ENCODE measurements at regions not wholly inside any gene's neighbourhood (a gene's known extent, or its start where the extent isn't known, plus 50 kb on each side); places are given as distances from the start of the nearest gene placed in this dataset.

DNA sequence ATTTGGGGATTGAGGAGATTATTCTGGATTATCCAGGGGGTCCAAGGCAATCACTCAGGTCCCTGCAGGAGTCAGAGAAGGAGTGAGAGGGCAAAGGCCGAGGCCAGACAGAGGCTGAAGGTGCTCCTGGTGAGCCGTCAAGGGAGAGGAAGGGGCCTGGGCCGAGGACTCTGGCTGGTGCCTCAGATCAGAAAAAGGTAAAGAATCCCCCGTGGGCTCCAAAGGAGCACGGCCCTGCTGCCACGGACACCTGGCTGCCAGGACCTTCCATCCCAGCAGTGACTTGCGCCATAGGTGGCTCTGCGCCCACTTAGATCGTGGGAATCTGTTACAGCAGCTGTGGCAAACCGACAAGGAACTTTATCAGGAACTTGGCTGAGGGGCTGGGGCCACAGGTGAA is 374.8 kb upstream of the MYT1L start:
- Histone ChIP-seq H3K27me3 (no peaks in the 10 kb centered on the region), H3K9me3 (ENCODE audit: low read depth) (no peaks in the 10 kb centered on the region), H3K4me1 (peaks cover 20% of the 10 kb centered on the region), H3K4me2 (no peak overlapping the region), H2AFZ (replicated peaks) (no peak overlapping the region), H3K4me3 (no peak overlapping the region), H3K36me3 (no peaks in the 10 kb centered on the region), H3K27ac (no peak overlapping the region), H3K79me2 (ENCODE audit: low read depth) (no peaks in the 10 kb centered on the region), H4K20me1 (ENCODE audit: low read depth) (no peaks in the 10 kb centered on the region), H3K9ac (no peak overlapping the region), H3F3A (ENCODE audit: low read depth) (no peaks in the 10 kb centered on the region)
- Mint-ChIP-seq H3K4me3 (peak overlapping the region; percentile 27), H3K27ac (peak overlapping the region; percentile 37), H3K4me1 (peaks cover 42% of the 10 kb centered on the region), H3K36me3 (no peaks in the 10 kb centered on the region), H3K9me3 (no peaks in the 10 kb centered on the region), H3K27me3 (ENCODE audit: insufficient read depth, low read depth) (peaks cover 28% of the 10 kb centered on the region)
- DNase-seq (ENCODE audit: low spot score): no peak
- TF ChIP-seq EZH2phosphoT487 (IDR thresholded peaks at IDR 0.05): no peak
- TF ChIP-seq EZH2 (IDR thresholded peaks at IDR 0.05): no peak
- TF ChIP-seq, protein P1, sequence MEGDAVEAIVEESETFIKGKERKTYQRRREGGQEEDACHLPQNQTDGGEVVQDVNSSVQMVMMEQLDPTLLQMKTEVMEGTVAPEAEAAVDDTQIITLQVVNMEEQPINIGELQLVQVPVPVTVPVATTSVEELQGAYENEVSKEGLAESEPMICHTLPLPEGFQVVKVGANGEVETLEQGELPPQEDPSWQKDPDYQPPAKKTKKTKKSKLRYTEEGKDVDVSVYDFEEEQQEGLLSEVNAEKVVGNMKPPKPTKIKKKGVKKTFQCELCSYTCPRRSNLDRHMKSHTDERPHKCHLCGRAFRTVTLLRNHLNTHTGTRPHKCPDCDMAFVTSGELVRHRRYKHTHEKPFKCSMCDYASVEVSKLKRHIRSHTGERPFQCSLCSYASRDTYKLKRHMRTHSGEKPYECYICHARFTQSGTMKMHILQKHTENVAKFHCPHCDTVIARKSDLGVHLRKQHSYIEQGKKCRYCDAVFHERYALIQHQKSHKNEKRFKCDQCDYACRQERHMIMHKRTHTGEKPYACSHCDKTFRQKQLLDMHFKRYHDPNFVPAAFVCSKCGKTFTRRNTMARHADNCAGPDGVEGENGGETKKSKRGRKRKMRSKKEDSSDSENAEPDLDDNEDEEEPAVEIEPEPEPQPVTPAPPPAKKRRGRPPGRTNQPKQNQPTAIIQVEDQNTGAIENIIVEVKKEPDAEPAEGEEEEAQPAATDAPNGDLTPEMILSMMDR (IDR thresholded peaks at IDR 0.05): no peak

DNA sequence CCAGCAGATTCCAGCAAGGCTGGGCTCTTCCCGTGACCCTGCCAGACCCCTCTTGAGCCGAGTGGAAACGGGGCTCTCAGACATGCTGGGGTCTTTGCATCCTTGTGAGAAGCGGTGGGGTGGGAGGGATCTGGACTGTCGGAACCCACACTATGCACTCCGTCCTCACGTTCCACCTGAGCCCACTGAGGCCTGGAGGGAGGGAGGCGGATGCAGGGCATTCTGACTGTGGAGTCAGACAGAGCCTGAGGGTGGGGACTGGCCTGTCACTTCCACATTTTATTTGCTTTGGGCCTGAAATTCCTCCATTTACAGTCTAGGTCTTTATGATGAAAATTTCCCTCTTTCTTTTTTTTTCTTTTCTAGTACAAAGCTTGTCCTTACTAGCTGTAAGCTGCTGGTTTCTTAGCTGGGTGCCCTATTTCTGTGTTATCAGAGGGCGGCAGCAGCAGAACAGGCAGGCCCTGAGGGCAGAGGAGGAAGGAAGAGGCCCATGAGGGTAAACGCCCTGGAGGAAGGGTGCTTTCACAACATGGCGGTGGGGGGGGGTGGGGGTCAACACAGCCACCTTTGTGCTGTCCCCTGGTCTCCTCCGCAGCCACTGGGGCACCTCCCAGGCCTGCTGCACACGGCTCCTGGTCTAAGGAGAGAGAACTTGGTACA is 373.5 kb upstream of the MYT1L start:
- H2AFZ ChIP-seq (replicated peaks): no peak overlapping the region
- no peaks in the 10 kb centered on the region for H3K9me3 Mint-ChIP-seq
- no peaks in the 10 kb centered on the region for H3K36me3 ChIP-seq
- peaks cover 56% of the 10 kb centered on the region for H3K4me1 Mint-ChIP-seq
- no peak overlapping the region for H3K4me3 Mint-ChIP-seq
- no peak overlapping the region for H3K4me2 ChIP-seq
- H3K27me3 ChIP-seq: no peaks in the 10 kb centered on the region
- TF ChIP-seq, protein P1 (IDR thresholded peaks at IDR 0.05): no peak
- no peak overlapping the region for H3K9ac ChIP-seq
- H3K36me3 Mint-ChIP-seq: no peaks in the 10 kb centered on the region
- no peak overlapping the region for H3K4me3 ChIP-seq
- H3F3A ChIP-seq (ENCODE audit: low read depth): no peaks in the 10 kb centered on the region
- peaks cover 29% of the 10 kb centered on the region for H3K27me3 Mint-ChIP-seq (ENCODE audit: insufficient read depth, low read depth)
- H3K27ac Mint-ChIP-seq: no peak overlapping the region
- H4K20me1 ChIP-seq (ENCODE audit: low read depth): no peaks in the 10 kb centered on the region
- H3K79me2 ChIP-seq (ENCODE audit: low read depth): no peaks in the 10 kb centered on the region
- peaks cover 23% of the 10 kb centered on the region for H3K4me1 ChIP-seq
- DNase-seq (ENCODE audit: low spot score): no peak
- H3K9me3 ChIP-seq (ENCODE audit: low read depth): no peaks in the 10 kb centered on the region
- H3K27ac ChIP-seq: no peak overlapping the region

DNA sequence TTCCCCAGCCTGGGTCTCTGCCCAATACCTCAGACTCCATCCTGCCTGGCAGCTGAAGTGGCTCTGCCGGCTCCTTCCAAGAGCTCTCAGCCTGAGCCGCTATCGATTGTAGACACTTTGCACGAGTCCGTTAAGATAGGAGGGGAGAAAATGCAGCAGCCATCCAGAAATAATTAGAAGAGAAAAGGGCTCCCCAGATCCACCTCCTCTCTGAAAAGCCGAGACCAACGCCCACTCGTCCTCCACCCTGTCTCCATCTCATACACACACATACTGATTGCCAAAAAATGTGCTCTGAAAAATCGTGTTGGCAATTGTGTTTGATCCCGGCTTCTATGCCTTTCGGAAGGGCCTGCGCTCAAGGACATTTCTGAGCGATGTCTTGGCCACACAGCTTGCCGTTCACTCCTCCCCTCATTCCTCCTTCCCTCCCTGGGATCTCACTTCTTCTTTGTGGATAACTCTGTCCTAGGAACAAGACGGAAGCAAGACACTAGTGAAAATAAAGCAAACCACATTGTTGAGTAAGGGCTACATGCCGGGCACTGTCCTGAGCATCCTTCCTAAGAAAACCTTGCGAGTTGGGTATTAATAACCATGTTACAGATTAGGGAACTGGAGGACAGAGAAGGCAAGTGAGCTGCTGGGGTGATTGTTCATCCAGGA is 372.8 kb upstream of the MYT1L start:
- no peaks in the 10 kb centered on the region for H3K9me3 Mint-ChIP-seq
- DNase-seq (ENCODE audit: low spot score): peak; percentile 21
- Histone ChIP-seq H3K4me1 (peaks cover 30% of the 10 kb centered on the region), H2AFZ (replicated peaks) (no peak overlapping the region), H3K9me3 (ENCODE audit: low read depth) (no peaks in the 10 kb centered on the region), H3K4me3 (no peak overlapping the region), H3K27me3 (no peaks in the 10 kb centered on the region), H3K9ac (no peak overlapping the region), H3K27ac (no peak overlapping the region), H4K20me1 (ENCODE audit: low read depth) (no peaks in the 10 kb centered on the region), H3K79me2 (ENCODE audit: low read depth) (no peaks in the 10 kb centered on the region), H3K4me2 (peak overlapping the region; percentile 4), H3K36me3 (no peaks in the 10 kb centered on the region), H3F3A (ENCODE audit: low read depth) (no peaks in the 10 kb centered on the region)
- H3K4me1 Mint-ChIP-seq: peaks cover 61% of the 10 kb centered on the region
- H3K27me3 Mint-ChIP-seq (ENCODE audit: insufficient read depth, low read depth): peaks cover 33% of the 10 kb centered on the region
- H3K36me3 Mint-ChIP-seq: no peaks in the 10 kb centered on the region
- no peak overlapping the region for H3K27ac Mint-ChIP-seq
- no peak overlapping the region for H3K4me3 Mint-ChIP-seq
- TF ChIP-seq EZH2 (IDR thresholded peaks at IDR 0.05) (no peak), EZH2phosphoT487 (IDR thresholded peaks at IDR 0.05) (no peak)
- TF ChIP-seq, protein P1 (IDR thresholded peaks at IDR 0.05): no peak
